ENCODE measurements at regions not wholly inside any gene's neighbourhood (a gene's known extent, or its start where the extent isn't known, plus 50 kb on each side); places are given as distances from the start of the nearest gene placed in this dataset.

DNA sequence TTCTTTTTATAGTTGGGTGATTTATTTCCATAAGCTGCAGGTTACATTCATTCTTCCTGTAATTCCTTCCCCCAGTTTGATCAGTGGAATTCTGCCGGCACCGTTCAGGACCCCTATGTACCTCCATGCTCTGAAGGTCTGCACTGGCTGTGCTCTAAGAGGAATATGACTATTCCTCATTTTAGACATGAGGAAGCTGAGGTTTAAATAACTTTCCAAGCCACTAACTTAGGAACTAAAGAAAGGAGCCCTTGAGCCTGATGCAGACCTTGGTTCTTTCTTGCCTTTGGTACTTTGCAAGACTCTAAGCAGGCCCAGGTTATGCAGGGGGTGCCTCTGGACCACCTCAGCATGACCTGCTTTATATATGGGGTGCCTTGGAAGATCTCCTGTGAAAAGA is 318.5 kb downstream of the QKI start:
- TF ChIP-seq, protein P1, sequence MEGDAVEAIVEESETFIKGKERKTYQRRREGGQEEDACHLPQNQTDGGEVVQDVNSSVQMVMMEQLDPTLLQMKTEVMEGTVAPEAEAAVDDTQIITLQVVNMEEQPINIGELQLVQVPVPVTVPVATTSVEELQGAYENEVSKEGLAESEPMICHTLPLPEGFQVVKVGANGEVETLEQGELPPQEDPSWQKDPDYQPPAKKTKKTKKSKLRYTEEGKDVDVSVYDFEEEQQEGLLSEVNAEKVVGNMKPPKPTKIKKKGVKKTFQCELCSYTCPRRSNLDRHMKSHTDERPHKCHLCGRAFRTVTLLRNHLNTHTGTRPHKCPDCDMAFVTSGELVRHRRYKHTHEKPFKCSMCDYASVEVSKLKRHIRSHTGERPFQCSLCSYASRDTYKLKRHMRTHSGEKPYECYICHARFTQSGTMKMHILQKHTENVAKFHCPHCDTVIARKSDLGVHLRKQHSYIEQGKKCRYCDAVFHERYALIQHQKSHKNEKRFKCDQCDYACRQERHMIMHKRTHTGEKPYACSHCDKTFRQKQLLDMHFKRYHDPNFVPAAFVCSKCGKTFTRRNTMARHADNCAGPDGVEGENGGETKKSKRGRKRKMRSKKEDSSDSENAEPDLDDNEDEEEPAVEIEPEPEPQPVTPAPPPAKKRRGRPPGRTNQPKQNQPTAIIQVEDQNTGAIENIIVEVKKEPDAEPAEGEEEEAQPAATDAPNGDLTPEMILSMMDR (IDR thresholded peaks at IDR 0.05), result no peak
- TF ChIP-seq POLR2A (IDR thresholded peaks at IDR 0.05), result no peak
